ENCODE measurements at regions not wholly inside any gene's neighbourhood (a gene's known extent, or its start where the extent isn't known, plus 50 kb on each side); places are given as distances from the start of the nearest gene placed in this dataset.
"Not testable (repeated sequence)": the region's sequence is repeated elsewhere in the genome, so short reads cannot be mapped to it uniquely, and the experiment has no call there.

DNA sequence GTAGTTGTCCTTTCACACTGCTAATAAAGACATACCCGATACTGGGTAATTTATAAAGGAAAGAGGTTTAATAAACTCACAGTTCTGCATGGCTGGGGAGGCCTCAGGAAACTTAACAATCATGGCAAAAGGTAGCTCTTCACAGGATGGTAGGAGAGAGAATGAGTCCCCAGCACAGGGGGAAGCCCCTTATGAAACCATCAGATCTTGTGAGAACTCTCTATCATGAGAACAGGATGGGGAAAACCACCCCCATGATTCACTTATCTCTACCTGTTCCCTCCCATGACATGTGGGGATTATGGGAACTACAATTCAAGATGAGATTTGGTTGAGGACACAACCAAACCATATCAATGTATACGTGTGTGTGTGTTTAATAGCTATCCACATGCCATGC lies 983.1 kb downstream of the C4orf33 start:
- DNase-seq: not testable (repeated sequence)

DNA sequence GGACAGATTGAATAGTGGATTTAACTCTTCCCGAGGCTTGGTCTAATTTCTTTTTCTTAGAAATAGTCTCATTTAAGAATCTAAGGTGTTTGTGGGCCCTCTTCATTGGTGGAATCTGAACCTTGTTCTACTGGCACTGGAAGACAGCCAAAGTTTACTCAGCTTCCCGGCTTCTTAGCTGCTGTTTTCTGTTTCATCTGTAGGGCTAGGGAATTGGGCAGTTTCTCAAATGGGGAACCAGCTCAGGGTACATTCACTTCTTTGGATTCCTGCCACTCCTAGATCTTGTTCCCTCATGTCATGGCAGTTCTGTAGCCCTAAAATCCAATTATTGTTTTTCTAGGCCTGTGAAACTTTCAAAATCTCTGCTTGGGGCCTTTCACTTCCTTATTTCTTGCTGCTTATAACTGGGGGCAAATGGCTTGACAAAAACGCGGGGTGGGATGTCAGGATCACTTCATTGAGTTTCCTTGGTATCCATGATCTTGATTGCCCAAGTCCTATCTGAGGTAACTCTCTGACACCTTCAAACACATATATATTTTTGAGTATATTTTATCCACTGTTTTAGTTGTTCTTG lies 985.0 kb downstream of the C4orf33 start:
- no peak for DNase-seq

DNA sequence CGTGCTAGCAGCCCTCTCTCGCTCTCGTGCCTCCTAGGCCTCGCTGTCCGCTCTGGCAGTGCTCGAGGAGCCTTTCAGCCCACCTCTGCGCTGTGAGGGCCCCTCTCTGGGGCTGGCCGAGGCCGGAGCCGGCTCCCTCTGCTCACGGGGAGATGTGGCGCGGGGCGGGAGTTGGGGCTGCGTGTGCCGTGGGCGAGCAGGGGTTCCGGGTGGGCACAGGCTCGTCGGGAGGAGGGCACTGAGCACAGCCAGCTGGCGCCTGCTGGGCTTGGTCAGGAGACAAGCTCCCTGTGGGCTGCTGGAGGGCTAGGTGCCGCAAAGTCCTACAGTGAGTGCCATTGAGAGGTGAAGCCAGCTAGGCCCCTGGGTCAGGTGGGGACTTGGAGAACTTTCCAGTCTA lies 994.5 kb downstream of the C4orf33 start:
- no peak for DNase-seq

DNA sequence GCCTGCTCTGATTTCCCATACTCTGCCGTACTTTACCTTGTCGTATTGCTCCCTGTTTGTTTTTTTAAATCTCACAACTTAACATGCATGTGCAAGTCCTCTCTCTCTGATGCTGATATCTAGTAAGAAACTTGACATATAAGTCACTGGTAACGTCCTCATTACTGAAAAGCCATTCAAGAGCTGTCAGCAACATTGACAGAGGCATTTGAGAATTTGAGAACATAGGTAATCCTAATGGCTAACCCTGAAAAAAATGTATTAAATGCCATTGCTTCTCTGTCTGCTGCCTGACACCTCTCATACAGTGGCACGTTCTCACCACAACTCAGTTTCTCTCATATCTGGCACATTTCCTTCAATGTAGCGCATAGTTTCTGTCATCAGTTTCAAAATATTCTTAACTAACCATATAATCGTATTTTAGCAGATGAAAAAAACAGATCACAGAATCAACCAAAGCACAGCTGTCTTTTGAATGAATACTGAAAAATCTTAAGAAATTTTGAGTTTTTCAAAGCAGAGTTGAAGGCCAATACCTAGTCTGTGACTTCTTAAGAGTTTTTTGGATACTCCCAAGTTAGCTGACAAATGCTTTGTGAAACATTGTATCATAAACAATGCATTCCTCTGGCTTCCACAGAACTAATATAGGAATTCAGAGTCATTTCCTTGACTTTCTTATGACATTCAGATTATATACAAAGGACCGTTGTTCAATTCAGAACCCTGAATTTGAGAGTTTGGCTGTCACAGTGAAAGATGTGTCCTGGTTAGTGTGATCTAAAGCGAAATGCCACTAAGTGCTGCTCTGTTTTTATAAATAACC lies 996.4 kb downstream of the C4orf33 start:
- no peak for DNase-seq

DNA sequence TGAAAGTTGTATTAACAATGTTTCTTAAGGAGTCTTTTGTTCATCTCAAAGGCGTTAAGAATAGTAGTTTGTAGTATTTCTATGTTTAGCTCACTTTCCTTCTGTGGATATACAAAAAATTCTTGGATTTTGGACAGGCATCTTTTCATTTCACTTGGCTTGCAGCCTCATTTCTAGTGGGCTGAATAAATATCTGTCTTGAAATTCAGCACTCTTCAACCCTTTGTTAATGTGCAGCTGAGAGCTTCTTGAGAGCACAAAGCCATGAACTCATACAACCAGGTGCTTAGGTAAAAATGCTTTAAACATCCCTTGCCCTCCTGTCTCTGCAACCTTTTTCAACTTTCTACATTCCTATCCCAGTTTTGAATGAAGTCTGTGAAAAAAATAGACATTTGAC lies 1003.2 kb downstream of the C4orf33 start:
- no peak for DNase-seq

DNA sequence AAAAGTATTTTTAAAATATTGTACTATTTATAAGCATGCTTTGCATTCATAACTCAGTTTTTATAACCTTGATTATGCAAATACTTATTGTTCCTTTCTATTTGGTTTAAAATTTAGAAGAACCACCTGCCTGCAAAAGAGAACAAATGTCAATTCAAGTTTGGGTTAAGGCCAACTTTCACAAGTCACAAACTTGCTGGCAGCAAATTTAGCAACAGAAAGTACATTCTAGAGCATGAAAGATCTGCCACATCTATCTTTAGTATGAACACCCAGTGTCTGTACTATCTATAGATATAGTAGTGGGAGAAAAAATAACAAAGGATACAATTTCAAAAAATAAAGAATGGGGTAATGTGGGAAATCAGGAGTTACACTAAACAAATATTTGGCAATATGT lies 1014.2 kb downstream of the C4orf33 start:
- no peak for DNase-seq

DNA sequence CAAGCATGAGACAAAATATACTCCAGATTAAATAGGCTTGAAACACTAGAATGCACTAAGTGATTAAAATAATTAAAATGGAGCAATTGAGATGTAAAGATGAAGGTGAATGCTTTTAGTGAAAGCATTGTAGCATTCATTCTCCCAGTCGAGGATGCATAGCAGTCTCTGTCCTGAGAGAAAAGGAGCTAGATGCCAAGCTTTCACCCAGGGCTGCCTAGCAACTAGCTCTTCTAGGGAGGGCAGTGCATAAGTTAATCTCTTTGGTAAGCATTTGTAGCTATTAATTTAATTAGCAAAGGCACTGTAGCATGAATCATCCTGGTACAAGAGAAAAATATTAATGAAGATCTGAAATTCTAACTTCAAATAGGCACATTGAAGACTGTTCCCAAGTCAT lies 1014.8 kb downstream of the C4orf33 start:
- DNase-seq: no peak

DNA sequence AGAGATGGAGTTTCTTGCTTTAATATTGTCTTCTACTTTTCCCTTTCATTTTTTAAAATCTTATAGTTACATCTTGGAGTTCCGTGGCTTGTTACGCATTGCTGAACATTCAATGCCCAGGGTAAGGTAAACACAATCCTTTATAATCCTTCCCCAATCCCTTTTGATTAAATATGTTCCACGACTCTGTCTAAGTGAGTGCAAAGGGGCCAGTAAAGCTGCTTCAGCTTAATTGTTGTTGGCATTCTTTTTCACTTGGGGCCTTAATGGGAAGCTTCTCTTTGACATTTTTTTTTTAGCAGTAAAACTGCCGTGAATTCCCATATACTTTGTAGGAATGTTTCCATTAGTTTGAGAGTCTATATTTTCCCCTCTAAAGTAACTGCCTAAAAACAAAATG lies 1028.1 kb downstream of the C4orf33 start:
- no peak for DNase-seq

DNA sequence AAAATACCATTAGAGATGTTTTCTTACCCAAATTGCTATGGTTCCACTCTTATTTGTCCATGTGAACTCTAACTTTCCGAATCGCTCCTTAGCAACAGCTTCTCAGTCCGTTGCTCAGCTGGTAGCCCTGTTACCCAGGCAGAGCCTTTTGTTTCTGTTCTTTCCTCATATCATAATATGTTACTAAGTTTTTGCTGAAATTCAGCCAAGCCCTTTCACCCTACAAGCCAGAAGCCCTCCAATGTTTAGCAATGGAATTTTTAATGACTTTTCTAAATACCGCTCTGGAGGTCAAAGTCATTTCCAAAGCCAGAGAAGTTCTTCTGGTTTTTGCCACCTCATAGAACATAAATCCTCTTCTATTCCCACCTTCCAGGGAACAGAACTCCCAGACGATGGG lies 1029.5 kb downstream of the C4orf33 start:
- DNase-seq: no peak

DNA sequence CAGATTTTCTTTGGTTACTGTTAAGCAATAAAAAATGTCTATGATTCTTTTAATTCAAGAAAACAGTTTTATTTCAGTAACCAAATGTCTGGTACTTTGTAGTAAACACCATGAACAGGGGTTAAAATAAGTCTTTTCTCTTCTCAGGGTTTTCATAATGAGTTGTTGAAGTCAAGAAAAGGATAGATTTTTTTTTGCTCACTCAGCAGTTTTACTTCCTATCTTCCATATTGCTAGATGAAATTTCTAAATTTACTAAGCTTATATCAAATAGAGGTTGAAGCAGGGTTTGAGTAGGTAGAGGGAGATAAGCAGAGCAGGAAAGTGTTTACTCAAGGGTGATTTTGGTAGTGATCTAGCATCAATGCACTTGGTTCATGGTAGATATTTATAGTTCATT lies 1031.3 kb downstream of the C4orf33 start:
- no peak for DNase-seq

DNA sequence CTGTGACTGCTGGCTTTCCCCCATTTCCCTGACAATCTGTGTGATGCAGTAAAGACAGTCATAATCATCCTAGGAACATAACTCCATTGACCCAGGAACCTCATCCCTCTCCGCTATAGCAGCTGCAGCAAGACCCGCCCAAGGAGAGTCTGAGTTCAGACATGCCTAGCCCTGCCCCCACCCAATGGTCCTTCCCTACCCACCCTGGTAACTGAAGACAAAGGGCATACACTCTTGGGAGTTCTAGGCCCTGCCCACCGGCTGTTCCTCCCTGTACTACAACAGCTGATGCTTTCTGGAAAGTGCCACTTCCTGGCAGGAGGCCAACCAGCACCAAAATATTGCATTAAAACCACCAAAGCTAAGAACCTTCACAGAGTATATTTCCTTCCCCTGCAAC lies 1035.6 kb downstream of the C4orf33 start:
- no peak for DNase-seq

DNA sequence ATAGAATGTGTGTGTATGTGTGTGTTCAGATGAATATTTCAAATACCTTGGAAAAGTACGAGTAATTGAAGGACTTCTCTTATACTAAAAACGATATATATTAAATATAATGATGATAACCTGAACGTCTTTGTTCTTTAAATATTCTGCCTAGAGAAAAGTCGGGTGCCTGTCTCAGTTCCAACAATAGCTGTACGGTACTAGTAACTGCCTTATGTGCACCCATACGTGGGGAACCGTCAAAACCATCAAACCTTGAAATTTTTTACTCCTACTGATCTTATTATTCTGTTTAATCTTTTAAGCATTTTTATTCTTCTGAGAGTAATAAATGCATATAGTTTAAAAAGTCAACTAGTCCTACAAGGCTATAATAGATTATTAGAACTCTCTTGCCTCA lies 1045.7 kb downstream of the C4orf33 start:
- no peak for DNase-seq

DNA sequence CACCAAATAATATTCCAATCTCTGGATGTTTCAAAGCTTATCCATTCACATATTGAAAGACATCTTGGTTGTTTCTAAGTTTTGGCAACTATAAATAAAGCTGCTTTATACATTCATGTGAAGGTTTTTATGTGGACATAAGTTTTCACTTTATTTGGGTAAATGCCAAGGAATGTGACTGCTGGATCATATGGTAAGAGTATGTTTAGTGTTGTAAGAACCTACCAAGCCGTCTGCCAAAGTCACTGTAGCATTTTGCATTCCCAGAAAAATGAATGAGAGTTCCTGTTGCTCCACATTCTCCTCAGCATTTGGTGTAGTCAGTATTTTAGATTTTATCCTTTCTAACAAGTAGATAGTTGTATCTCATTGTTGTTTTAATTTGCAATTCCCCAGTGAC lies 1047.7 kb downstream of the C4orf33 start:
- peak; percentile 14 for DNase-seq

DNA sequence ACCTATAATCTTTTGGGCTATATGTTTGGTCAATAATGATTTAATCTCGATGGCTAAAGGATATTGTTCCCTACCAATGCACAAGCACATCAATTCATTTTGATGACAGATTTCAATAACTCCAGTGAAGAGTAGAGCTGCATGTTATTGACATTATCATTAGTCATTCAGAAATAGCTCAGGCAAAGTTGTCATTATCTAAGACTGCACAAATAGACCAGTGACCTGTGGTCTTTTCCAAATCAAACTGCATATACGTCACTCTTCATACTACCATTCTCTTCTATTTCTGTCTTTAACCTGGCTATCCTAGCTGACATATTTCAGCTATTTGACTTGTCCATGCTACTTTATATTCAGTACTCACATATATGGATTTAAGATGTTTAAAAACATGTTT lies 1050.8 kb downstream of the C4orf33 start:
- DNase-seq: no peak

DNA sequence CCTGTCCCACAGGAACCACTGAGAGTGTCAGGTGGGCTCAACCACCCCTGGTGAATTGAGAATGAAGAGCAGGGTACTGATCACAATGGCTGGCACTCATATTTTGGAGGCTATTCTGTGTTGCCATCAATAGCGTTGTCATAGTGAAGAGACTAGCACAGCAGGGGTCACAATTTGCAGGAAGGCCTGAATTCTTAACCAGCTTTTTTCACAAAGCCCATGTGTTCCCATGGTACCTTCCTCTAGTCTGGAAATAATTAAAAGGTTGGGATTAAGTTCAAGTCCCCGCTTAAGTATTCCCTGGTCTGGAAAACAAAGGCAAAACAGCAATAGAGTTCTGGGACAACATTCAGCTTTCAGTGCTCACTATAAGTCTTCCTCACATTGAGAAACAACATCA lies 1051.7 kb downstream of the C4orf33 start:
- DNase-seq: peak; percentile 0

DNA sequence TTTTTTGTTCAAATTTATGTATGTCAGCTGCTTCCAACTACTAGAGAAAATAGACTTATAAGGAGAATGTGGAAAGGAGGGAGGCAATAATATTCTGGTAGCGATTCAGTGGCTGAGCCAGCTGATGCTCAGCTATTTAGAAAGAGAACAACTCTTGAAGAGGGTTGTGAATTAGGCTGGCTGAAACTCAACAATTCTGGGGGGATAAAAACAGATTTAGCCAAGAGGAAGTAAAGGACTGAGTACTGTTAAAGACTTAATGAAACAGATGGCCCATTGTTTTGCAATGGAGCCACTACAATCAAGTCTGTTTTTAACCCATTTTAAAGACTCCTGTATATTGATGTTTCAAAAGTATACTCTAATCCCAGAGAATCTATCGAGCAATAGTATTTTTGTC lies 1058.9 kb downstream of the C4orf33 start:
- DNase-seq: no peak

DNA sequence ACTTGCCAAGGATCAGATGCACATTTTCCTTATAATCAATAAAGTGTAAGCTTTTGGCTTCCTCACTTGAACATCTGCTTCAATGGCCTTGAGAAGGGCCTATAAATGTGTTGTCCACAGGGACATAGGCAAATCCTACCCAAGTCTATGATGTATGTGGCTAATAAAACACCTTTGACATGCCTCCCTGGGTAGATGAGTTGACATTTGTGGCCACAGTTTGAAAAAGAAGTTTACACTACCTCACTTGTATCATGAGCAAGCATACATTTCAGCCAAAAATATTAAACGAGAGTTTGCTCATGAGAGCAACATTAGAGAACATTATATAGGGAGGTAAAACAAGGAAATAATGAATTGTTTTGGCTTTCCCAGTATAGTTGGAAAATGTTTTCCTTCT lies 1067.7 kb downstream of the C4orf33 start:
- no peak for DNase-seq

DNA sequence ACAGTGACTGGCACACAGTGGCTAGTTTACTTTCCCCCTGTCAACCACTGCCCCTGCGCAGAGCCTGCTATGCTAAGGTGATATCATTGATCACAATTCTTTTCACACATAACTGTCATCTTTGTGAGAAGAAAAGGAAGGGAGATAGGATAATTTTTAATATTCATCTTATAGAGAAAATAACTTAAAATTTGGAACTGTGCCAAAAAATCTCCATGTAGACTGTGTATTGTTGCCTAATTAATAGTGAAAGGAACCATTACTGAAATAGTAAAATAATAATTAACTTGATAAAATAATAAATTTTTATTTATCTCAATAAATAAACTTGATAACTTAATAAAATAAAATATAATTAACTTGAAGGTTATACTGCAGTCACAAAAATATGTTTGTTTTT lies 1069.4 kb downstream of the C4orf33 start:
- DNase-seq: no peak

DNA sequence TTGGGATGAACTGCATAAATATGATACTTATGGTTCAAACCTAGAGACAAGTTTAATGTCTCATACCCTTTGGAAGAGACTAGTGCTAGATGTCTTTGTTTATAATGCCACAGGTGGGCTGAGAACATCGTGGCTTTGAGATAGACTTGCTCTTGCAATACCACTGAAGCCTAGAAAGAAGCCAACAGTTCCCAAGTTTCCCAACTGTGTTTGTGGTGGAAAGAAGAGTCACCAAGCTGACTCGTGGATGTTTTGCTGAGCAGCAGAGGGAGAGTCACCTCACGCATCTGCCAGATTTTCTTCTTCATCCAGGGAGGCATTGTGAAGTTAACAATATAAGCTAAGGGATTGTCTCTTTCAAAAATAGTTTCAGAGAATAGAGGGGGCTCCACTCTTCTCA lies 1076.2 kb downstream of the C4orf33 start:
- no peak for DNase-seq

DNA sequence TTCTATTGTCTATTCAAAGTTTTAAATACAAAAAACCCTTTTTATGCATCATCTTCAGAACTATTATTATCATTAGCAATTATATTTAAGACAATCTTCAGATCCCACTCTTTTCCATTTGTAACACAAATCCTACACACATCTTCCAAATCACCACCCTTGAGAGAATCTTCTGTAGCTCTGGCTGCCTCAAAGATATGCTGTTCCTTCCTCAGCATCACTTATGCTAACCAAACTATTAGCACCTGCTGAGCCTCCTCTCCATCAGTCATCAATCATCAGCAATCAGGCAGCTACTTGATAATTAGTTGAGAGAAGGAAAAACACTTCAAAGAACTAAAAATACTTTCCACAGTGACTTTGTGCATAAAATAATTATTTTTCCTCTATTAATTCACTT lies 1082.2 kb downstream of the C4orf33 start:
- no peak for DNase-seq

DNA sequence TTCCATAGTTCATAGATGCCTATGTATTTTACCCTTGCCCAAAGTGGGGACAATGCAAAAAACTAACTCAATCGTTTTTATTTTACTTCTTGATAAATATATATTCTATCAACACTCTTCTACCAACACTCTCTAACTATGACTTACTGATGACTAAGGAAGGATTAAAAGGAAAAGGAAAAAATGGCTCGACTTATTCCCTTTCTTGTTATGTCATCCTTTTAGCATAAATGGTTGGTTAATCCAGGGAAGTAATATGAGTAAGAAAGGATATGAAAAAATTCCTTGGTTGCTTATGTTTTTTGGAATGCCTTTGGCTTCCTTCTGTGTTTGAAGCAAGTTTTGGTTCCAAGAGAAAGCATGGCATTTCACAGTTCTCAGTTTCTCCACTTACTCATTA lies 1087.1 kb downstream of the C4orf33 start:
- peak; percentile 2 for DNase-seq

DNA sequence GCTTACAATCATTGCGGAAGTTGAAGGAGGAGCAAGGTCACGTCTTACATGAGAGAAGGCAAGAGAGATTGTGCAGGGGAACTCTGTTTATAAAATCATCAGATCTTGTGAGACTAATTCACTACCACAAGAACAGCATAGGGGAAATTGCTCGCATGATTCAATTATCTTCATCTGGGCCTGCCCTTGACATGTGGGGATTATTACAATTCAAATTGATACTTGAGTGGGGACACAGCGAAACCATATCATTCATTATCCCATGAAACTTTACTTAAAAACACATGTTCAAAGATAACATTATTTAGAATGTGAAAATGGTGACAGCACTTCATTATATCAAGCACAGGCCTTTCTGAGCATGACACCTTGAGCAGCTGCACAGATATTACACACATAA lies 1087.8 kb downstream of the C4orf33 start:
- no peak for DNase-seq

DNA sequence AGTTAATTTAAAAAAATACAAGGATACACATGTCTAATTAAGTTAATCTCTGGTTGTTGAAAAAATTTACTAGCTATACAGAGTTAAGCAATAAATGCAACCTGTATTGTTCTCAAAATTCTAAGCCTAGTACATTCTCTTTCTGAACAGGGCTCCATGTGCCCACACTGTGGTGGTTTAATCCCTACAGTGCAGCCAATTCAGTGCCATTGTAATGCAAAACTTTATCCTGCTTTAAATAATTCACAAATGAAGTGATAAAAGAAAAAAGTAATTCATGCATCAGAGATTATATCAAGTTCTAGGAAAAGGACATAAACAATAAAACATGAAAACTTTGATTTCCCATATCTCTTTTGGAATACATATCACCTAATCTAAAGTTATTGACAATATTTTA lies 1089.2 kb downstream of the C4orf33 start:
- no peak for DNase-seq

DNA sequence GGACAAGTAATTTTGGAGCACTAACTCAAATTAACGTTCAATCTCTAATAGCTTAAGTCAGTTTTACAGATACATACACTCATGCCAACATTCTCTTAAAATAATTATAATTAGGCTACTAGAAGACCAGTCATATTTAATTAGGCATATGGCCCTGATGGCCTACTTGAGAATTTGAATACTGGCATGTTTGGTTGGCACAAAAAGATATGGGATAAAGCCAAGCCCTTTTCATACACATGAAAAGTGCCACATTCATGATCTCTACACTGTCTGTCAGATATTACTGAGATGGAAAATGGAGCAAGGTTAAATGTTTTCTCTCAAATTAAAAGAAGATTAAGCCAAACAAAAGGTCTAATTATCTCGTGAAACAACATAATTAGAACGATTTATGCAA lies 1091.0 kb downstream of the C4orf33 start:
- DNase-seq: no peak

DNA sequence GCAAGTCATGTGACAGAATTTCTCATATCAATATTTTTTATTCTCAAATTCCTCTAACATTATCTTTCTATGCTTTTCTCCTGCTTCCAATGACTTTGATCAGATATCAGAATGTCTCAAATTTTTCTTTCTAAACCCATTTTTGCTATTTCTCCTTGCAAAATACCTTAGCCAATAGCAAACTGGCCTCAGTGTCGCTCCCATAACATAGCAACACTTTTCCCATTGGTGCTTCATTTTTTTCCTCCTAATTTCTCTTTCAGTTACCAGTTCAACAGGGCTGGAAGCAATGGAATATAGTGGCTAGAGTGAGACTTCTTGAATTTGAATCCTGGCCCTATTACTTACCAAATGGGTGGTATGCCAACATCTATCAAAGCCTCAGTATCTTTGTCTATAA lies 1091.6 kb downstream of the C4orf33 start:
- no peak for DNase-seq

Measured in fibroblast of skin of scalp (primary cell).